ENCODE measurements at regions not wholly inside any gene's neighbourhood (a gene's known extent, or its start where the extent isn't known, plus 50 kb on each side); places are given as distances from the start of the nearest gene placed in this dataset.

DNA sequence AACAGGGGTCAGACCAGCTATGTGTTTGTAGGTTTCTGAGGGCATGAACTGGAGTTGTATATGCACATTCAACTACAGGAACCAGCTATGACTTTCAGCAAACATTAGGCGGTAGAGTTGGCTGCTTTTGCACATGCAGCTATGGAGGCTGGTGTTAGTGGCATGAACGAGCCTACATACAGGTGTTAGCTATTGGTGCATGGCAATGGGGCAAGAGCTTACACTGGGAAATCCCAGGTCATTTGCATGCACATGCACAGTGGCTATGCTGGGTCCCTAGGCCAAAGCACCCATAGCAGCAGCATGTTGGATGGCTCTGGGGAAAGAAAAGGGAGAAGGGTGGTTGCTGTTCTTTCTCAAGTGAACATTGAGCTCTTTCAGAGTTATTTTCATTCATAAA, 1018.5 kb upstream of the PHF14 start:
- no peak for TF ChIP-seq CTCF (conservative IDR thresholded peaks at IDR 0.05)
- no peaks in the 10 kb centered on the region for H3K36me3 ChIP-seq (ENCODE audit: control insufficient read depth, insufficient read depth, low read length)
- H3K27ac ChIP-seq (ENCODE audit: low read depth, low read length), result no peak overlapping the region
- Mint-ChIP-seq H3K4me1 (no peaks in the 10 kb centered on the region), H3K4me3 (no peak overlapping the region), H3K27ac (no peak overlapping the region), H3K9me3 (peaks cover 5% of the 10 kb centered on the region), H3K27me3 (ENCODE audit: insufficient read depth) (no peaks in the 10 kb centered on the region), H3K36me3 (ENCODE audit: low read depth) (no peaks in the 10 kb centered on the region)
- no peak for DNase-seq
- WGBS, 2 experiments (ENCODE audit: insufficient coverage in 1 of 2, insufficient read length in 1 of 2), result 88 to 100% methylated on average over 2 of the region's 2 CpGs
- H3K9ac ChIP-seq (ENCODE audit: extremely low read depth, low read length, poor library complexity, severe bottlenecking), result no peak overlapping the region
- no peaks in the 10 kb centered on the region for H3K27me3 ChIP-seq (ENCODE audit: control insufficient read depth, insufficient read depth, low read length, poor library complexity, severe bottlenecking)
- H3K4me3 ChIP-seq (ENCODE audit: low read length), result no peak overlapping the region
- no peaks in the 10 kb centered on the region for H3K9me3 ChIP-seq (ENCODE audit: control insufficient read depth, low read length)
- no peaks in the 10 kb centered on the region for H3K4me1 ChIP-seq (ENCODE audit: control insufficient read depth, insufficient read depth, low read length)

DNA sequence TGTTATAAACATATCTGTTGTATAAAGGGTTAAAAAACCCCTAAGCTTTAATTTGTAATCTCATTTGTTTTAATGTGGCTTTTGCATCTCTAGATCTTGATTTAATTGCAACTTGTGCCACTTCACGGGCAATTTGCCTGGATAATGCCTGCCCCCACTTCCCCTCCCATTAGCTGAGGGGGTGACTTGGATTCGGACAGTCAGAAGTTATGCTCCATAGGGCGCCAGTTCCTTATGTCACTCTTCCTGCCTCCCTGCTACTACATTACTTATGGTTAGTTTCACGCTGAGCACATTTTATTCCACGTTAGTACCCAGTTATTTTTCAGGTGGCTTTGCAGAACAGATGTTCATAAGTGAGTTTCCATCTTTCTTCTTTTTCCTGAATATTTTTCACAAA, 1015.2 kb upstream of the PHF14 start:
- no peak for DNase-seq
- no peak overlapping the region for H3K4me3 ChIP-seq (ENCODE audit: low read length)
- Mint-ChIP-seq H3K27ac (no peak overlapping the region), H3K4me3 (no peak overlapping the region), H3K27me3 (ENCODE audit: insufficient read depth) (no peaks in the 10 kb centered on the region), H3K36me3 (ENCODE audit: low read depth) (no peaks in the 10 kb centered on the region), H3K9me3 (peaks cover 5% of the 10 kb centered on the region), H3K4me1 (no peaks in the 10 kb centered on the region)
- H3K9me3 ChIP-seq (ENCODE audit: control insufficient read depth, low read length), result no peaks in the 10 kb centered on the region
- H3K36me3 ChIP-seq (ENCODE audit: control insufficient read depth, insufficient read depth, low read length), result no peaks in the 10 kb centered on the region
- TF ChIP-seq CTCF (conservative IDR thresholded peaks at IDR 0.05), result no peak
- H3K4me1 ChIP-seq (ENCODE audit: control insufficient read depth, insufficient read depth, low read length), result no peaks in the 10 kb centered on the region
- H3K27me3 ChIP-seq (ENCODE audit: control insufficient read depth, insufficient read depth, low read length, poor library complexity, severe bottlenecking), result no peaks in the 10 kb centered on the region
- 67 to 87% methylated on average over 2 to 5 of the region's 5 CpGs for WGBS, 2 experiments (ENCODE audit: insufficient coverage in 1 of 2, insufficient read length in 1 of 2)
- H3K27ac ChIP-seq (ENCODE audit: low read depth, low read length), result no peak overlapping the region
- no peak overlapping the region for H3K9ac ChIP-seq (ENCODE audit: extremely low read depth, low read length, poor library complexity, severe bottlenecking)

GRCh38 chr7:9960460-9960859, 1013.2 kb upstream of the PHF14 start:
- Mint-ChIP-seq H3K9me3 (no peaks in the 10 kb centered on the region), H3K4me1 (no peaks in the 10 kb centered on the region), H3K4me3 (no peak overlapping the region), H3K27ac (no peak overlapping the region), H3K36me3 (ENCODE audit: low read depth) (no peaks in the 10 kb centered on the region), H3K27me3 (ENCODE audit: insufficient read depth) (no peaks in the 10 kb centered on the region)
- Histone ChIP-seq H3K36me3 (ENCODE audit: control insufficient read depth, insufficient read depth, low read length) (no peaks in the 10 kb centered on the region), H3K4me3 (ENCODE audit: low read length) (no peak overlapping the region), H3K27ac (ENCODE audit: low read depth, low read length) (no peak overlapping the region), H3K4me1 (ENCODE audit: control insufficient read depth, insufficient read depth, low read length) (no peaks in the 10 kb centered on the region), H3K9me3 (ENCODE audit: control insufficient read depth, low read length) (no peaks in the 10 kb centered on the region), H3K27me3 (ENCODE audit: control insufficient read depth, insufficient read depth, low read length, poor library complexity, severe bottlenecking) (no peaks in the 10 kb centered on the region), H3K9ac (ENCODE audit: extremely low read depth, low read length, poor library complexity, severe bottlenecking) (no peak overlapping the region)
- no peak for TF ChIP-seq CTCF (conservative IDR thresholded peaks at IDR 0.05)
- 90 to 93% methylated on average over 2 of the region's 3 CpGs for WGBS, 2 experiments (ENCODE audit: insufficient coverage in 1 of 2, insufficient read length in 1 of 2)
- DNase-seq, result no peak
